GM18505 (cell line): ENCODE measurements at regions not wholly inside any gene's neighbourhood (a gene's known extent, or its start where the extent isn't known, plus 50 kb on each side); places are given as distances from the start of the nearest gene placed in this dataset.
"Not testable (repeated sequence)": the region's sequence is repeated elsewhere in the genome, so short reads cannot be mapped to it uniquely, and the experiment has no call there.

Source experiments
- ATAC-seq: cut with Tn5 transposase; IDR thresholded peaks from one replicate; pipeline ENCODE4 v1.9.1; 2021; ENCODE audit not compliant: unreplicated experiment
- POLR2A ChIP-seq: IDR thresholded peaks from 4 replicates; pipeline ENCODE4 v1.6.1; 2011; ENCODE audit warnings: borderline replicate concordance; ENCODE audit not compliant: insufficient read depth, insufficient read length; ENCODE audit errors: extremely low read depth

GRCh38 chr7:36039671-36040070, 113.4 kb upstream of the EEPD1 start:
- no peak for TF ChIP-seq POLR2A
- ATAC-seq = no peak

GRCh38 chr7:36040679-36041078, 112.4 kb upstream of the EEPD1 start:
- no peak for TF ChIP-seq POLR2A
- ATAC-seq = no peak

GRCh38 chr7:36044101-36044892, 108.8 kb upstream of the EEPD1 start:
- TF ChIP-seq POLR2A = no peak
- no peak for ATAC-seq

GRCh38 chr7:36045326-36045725, 107.7 kb upstream of the EEPD1 start:
- ATAC-seq = no peak
- TF ChIP-seq POLR2A = no peak

- no peak for ATAC-seq
- TF ChIP-seq POLR2A = no peak
These were observed 107.2 kb upstream of the EEPD1 start for GRCh38 chr7:36045830-36046341.

GRCh38 chr7:36047091-36047658, 105.9 kb upstream of the EEPD1 start:
- no peak for ATAC-seq
- no peak for TF ChIP-seq POLR2A

- TF ChIP-seq POLR2A = no peak
- no peak for ATAC-seq
These were observed 104.7 kb upstream of the EEPD1 start for GRCh38 chr7:36048141-36048901.

GRCh38 chr7:36048902-36049240, 104.2 kb upstream of the EEPD1 start:
- TF ChIP-seq POLR2A = no peak
- ATAC-seq = no peak

- no peak for ATAC-seq
- TF ChIP-seq POLR2A = no peak
These were observed 101.6 kb upstream of the EEPD1 start for GRCh38 chr7:36051501-36051900.

- no peak for TF ChIP-seq POLR2A
- ATAC-seq = no peak
These were observed 99.5 kb upstream of the EEPD1 start for GRCh38 chr7:36053589-36053988.

GRCh38 chr7:36054637-36055036, 98.4 kb upstream of the EEPD1 start:
- TF ChIP-seq POLR2A = no peak
- ATAC-seq = no peak

- no peak for ATAC-seq
These were observed 97.8 kb upstream of the EEPD1 start for GRCh38 chr7:36055207-36055606.

GRCh38 chr7:36057323-36057722, 95.7 kb upstream of the EEPD1 start:
- ATAC-seq = no peak
- no peak for TF ChIP-seq POLR2A

More at GRCh38 chr7:36055207-36055606, 97.8 kb upstream of the EEPD1 start:
- TF ChIP-seq POLR2A = no peak

- TF ChIP-seq POLR2A = no peak
- no peak for ATAC-seq
These were observed 94.9 kb upstream of the EEPD1 start for GRCh38 chr7:36058020-36058592.

- ATAC-seq = not testable (repeated sequence)
These were observed 92.7 kb upstream of the EEPD1 start for GRCh38 chr7:36060388-36060787.
